AG04450 (cell line): ENCODE measurements at regions not wholly inside any gene's neighbourhood (a gene's known extent, or its start where the extent isn't known, plus 50 kb on each side); places are given as distances from the start of the nearest gene placed in this dataset.

ENCODE experiments used
- CTCF ChIA-PET: fragments of 300-600, 350-600 bp; formaldehyde crosslinking; extraction: SDS; loops from one replicate; lab custom pipeline; 2022; ENCODE audit warnings: antibody characterized with exemption, inconsistent platforms; lab: Charles Lee
- POLR2A ChIA-PET: fragments of 350-600 bp; formaldehyde crosslinking; extraction: SDS; loops from one replicate; lab custom pipeline; 2021; ENCODE audit warnings: antibody characterized with exemption, inconsistent platforms; lab: Yijun Ruan, JAX
- DNase-seq: peaks from one replicate; pipeline ENCODE4 v3.0.0-alpha.2; 2011; ENCODE audit warnings: low read depth, low spot score
- H3K27ac ChIP-seq: one replicate; pipeline ENCODE4 v1.5.1; 2012; ENCODE audit warnings: low read depth, low read length, control low read depth
- H3K27me3 ChIP-seq: one replicate; pipeline ENCODE4 v1.6.0; 2012; ENCODE audit warnings: low read length; ENCODE audit not compliant: control insufficient read depth, insufficient read depth
- H3K4me3 ChIP-seq: 2 replicates; pipeline ENCODE4 v1.5.1; 2011; ENCODE audit warnings: mild to moderate bottlenecking, low read depth, low read length, control low read depth
- H3K9me3 ChIP-seq: 2 replicates; pipeline ENCODE4 v1.5.1; 2012; ENCODE audit warnings: low read length; ENCODE audit not compliant: control insufficient read depth, insufficient read depth
- CTCF ChIP-seq: IDR thresholded peaks from 2 replicates; pipeline ENCODE4 v1.5.1; 2011; ENCODE audit warnings: low read depth, low read length, control low read depth, inconsistent platforms

DNA sequence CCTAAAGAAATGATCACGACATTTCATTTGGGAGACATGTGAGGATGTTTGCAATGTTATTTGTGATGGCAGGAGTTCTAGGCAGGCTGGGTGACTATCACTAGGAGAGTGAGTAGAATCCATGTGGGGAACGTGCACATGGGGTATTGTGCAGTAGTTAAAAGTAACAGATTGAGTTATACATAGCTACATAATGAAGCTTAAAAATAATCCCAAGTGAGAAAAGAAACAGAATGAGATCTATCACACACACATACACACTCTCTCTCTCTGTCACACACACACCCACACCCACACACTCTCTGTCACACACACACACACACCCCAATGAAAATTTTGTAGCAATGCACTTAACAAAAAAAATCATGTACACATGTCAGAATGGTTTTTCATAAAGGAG, 218.7 kb upstream of the ARG1 start:
- POLR2A ChIA-PET = no interaction called here
- TF ChIP-seq CTCF = no peak
- Histone ChIP-seq H3K27me3 (peaks cover 14% of the 10 kb centered on the region), H3K4me3 (no peak overlapping the region), H3K9me3 (no peaks in the 10 kb centered on the region), H3K27ac (no peak overlapping the region)
- no peak for DNase-seq
- CTCF ChIA-PET = no interaction called here

GRCh38 chr6:131356161-131356560, 216.9 kb upstream of the ARG1 start:
- Histone ChIP-seq H3K27me3 (peaks cover 8% of the 10 kb centered on the region), H3K27ac (no peak overlapping the region), H3K4me3 (no peak overlapping the region), H3K9me3 (no peaks in the 10 kb centered on the region)
- TF ChIP-seq CTCF = no peak
- CTCF ChIA-PET = no interaction called here
- no peak for DNase-seq
- POLR2A ChIA-PET = no interaction called here

GRCh38 chr6:131357501-131357900, 215.5 kb upstream of the ARG1 start:
- H3K4me3 ChIP-seq = no peak overlapping the region
- no peak for TF ChIP-seq CTCF
- H3K27ac ChIP-seq = no peak overlapping the region
- H3K27me3 ChIP-seq = peaks cover 6% of the 10 kb centered on the region
- DNase-seq = no peak
- no peaks in the 10 kb centered on the region for H3K9me3 ChIP-seq
- CTCF ChIA-PET = interaction anchor here (0.6 kb wide), 1 partner anchor 92 kb away, joined by 5 read pairs; no protein-coding TSS in a partner anchor
- POLR2A ChIA-PET = no interaction called here

- peaks cover 3% of the 10 kb centered on the region for H3K27me3 ChIP-seq
- ChIA-PET CTCF (no interaction called here), POLR2A (no interaction called here)
- no peak for TF ChIP-seq CTCF
- H3K4me3 ChIP-seq = no peak overlapping the region
- H3K27ac ChIP-seq = no peak overlapping the region
- no peak for DNase-seq
- no peaks in the 10 kb centered on the region for H3K9me3 ChIP-seq
Measured at GRCh38 chr6:131362070-131362469, 211.0 kb upstream of the ARG1 start.

GRCh38 chr6:131362696-131363095, 210.3 kb upstream of the ARG1 start:
- Histone ChIP-seq H3K27ac (no peak overlapping the region), H3K9me3 (no peaks in the 10 kb centered on the region), H3K4me3 (no peak overlapping the region), H3K27me3 (peaks cover 5% of the 10 kb centered on the region)
- ChIA-PET CTCF (no interaction called here), POLR2A (interaction anchor here (0.5 kb wide), 1 partner anchor 401 kb away, joined by 4 read pairs; no protein-coding TSS in a partner anchor)
- no peak for TF ChIP-seq CTCF
- no peak for DNase-seq
